IMR-90 (cell line): ENCODE measurements at regions not wholly inside any gene's neighbourhood (a gene's known extent, or its start where the extent isn't known, plus 50 kb on each side); places are given as distances from the start of the nearest gene placed in this dataset.

Experiments used
- ATAC-seq: fragments of 200-7000 bp; cut with Tn5 transposase; 2 replicates; pipeline ENCODE4 v1.9.1; 2020; ENCODE audit warnings: low read depth, mild to moderate bottlenecking, moderate library complexity
- BruUV-seq: library from RNA; stranded (reverse); fragments of 400-500 nt; replicated peaks from 2 replicates; lab custom pipeline; 2021; lab: Mats Ljungman, UMichigan
- CTCF ChIA-PET: fragments of 300-600 bp; formaldehyde crosslinking; extraction: SDS; loops from one replicate; lab custom pipeline; 2021; ENCODE audit warnings: antibody characterized with exemption; lab: Yijun Ruan, JAX
- POLR2A ChIA-PET: fragments of 300-600 bp; sonication (Branson Sonifier 250); formaldehyde crosslinking; loops from one replicate; lab custom pipeline; 2022; ENCODE audit warnings: antibody characterized with exemption; ENCODE audit not compliant: unreplicated experiment; lab: Charles Lee
- DNase-seq: peaks from one replicate; pipeline ENCODE4 v3.0.0; 2013
- H2AFZ ChIP-seq: replicated peaks from 2 replicates; pipeline ENCODE3; 2013; ENCODE audit warnings: low read length, mild to moderate bottlenecking; ENCODE audit not compliant: poor library complexity
- H2AK5ac ChIP-seq: 2 replicates; pipeline ENCODE4 v1.6.1; 2013; ENCODE audit warnings: low read depth, low read length, inconsistent platforms
- H2AK9ac ChIP-seq: replicated peaks from 2 replicates; pipeline ENCODE3; 2013; ENCODE audit warnings: mild to moderate bottlenecking, low read depth, low read length, moderate library complexity; ENCODE audit not compliant: poor library complexity
- H2BK120ac ChIP-seq: 2 replicates; pipeline ENCODE4 v1.6.1; 2013; ENCODE audit warnings: low read depth, low read length, inconsistent platforms
- H2BK15ac ChIP-seq: 3 replicates; pipeline ENCODE4 v1.6.1; 2013; ENCODE audit warnings: low read depth, low read length, inconsistent platforms
- H2BK20ac ChIP-seq: 2 replicates; pipeline ENCODE4 v1.6.1; 2013; ENCODE audit warnings: low read depth, mild to moderate bottlenecking, inconsistent platforms, low read length, moderate library complexity
- H2BK5ac ChIP-seq: 2 replicates; pipeline ENCODE4 v1.6.1; 2013; ENCODE audit warnings: mild to moderate bottlenecking, low read depth, low read length, inconsistent platforms; ENCODE audit not compliant: poor library complexity, severe bottlenecking
- H3K14ac ChIP-seq: replicated peaks from 2 replicates; pipeline ENCODE4 v1.6.1; 2013; ENCODE audit warnings: low read depth, low read length, inconsistent platforms
- H3K18ac ChIP-seq: 2 replicates; pipeline ENCODE4 v1.6.1; 2013; ENCODE audit warnings: low read depth, low read length, control low read depth
- H3K23ac ChIP-seq: 2 replicates; pipeline ENCODE4 v1.6.1; 2013; ENCODE audit warnings: low read depth, low read length, inconsistent platforms
- H3K27ac ChIP-seq: 2 replicates; pipeline ENCODE4 v1.5.1; 2013; ENCODE audit warnings: mild to moderate bottlenecking, control low read depth, low read length; ENCODE audit not compliant: insufficient read depth
- H3K27me3 ChIP-seq: 2 replicates; pipeline ENCODE4 v1.6.1; 2013; ENCODE audit warnings: low read length; ENCODE audit not compliant: control insufficient read depth, insufficient read depth
- H3K36me3 ChIP-seq: 2 replicates; pipeline ENCODE4 v1.6.1; 2013; ENCODE audit warnings: low read length, mixed read lengths; ENCODE audit not compliant: control insufficient read depth, insufficient read depth
- H3K4ac ChIP-seq: 2 replicates; pipeline ENCODE4 v1.6.1; 2013; ENCODE audit warnings: low read depth, low read length, inconsistent platforms
- H3K4me1 ChIP-seq: 2 replicates; pipeline ENCODE4 v1.6.1; 2013; ENCODE audit warnings: low read length, mixed read lengths; ENCODE audit not compliant: control insufficient read depth, insufficient read depth
- H3K4me2 ChIP-seq: 2 replicates; pipeline ENCODE4 v1.6.1; 2013; ENCODE audit warnings: low read depth, mild to moderate bottlenecking, control low read depth, low read length, moderate library complexity
- H3K4me3 ChIP-seq: 2 replicates; pipeline ENCODE4 v1.5.1; 2013; ENCODE audit warnings: low read depth, mild to moderate bottlenecking, control low read depth, low read length, moderate library complexity; ENCODE audit not compliant: insufficient read depth
- H3K56ac ChIP-seq: 2 replicates; pipeline ENCODE4 v1.6.1; 2013; ENCODE audit warnings: low read length, inconsistent platforms; ENCODE audit not compliant: insufficient read depth; ENCODE audit errors: extremely low read depth
- H3K79me1 ChIP-seq, 2 experiments: 2 replicates each; pipeline ENCODE4 v1.6.1; 2013; ENCODE audit warnings: low read length in 2 of 2, inconsistent platforms in 1 of 2, low read depth in 1 of 2
- H3K9ac ChIP-seq: 2 replicates; pipeline ENCODE4 v1.6.1; 2013; ENCODE audit warnings: low read depth, low read length, control low read depth
- H3K9me1 ChIP-seq: 2 replicates; pipeline ENCODE4 v1.6.1; 2013; ENCODE audit warnings: low read length, inconsistent platforms; ENCODE audit not compliant: insufficient read depth
- H3K9me3 ChIP-seq: 2 replicates; pipeline ENCODE4 v1.6.1; 2013; ENCODE audit warnings: low read length; ENCODE audit not compliant: control insufficient read depth, insufficient read depth
- H4K20me1 ChIP-seq: 2 replicates; pipeline ENCODE4 v1.6.1; 2013; ENCODE audit warnings: low read length, inconsistent platforms; ENCODE audit not compliant: insufficient read depth
- H4K5ac ChIP-seq: 2 replicates; pipeline ENCODE4 v1.6.1; 2013; ENCODE audit warnings: mild to moderate bottlenecking, low read depth, low read length, control low read depth
- H4K8ac ChIP-seq, 2 experiments: 2 replicates each; pipeline ENCODE4 v1.6.1; 2013; ENCODE audit warnings: low read depth in 2 of 2, low read length in 2 of 2, control low read depth in 1 of 2, inconsistent platforms in 1 of 2
- H4K91ac ChIP-seq: 2 replicates; pipeline ENCODE4 v1.6.1; 2013; ENCODE audit warnings: low read depth, low read length, inconsistent platforms; ENCODE audit not compliant: insufficient read depth
- BHLHE40 ChIP-seq: fragments of 150-350 bp; IDR thresholded peaks from 2 replicates; pipeline ENCODE4 v1.6.1; 2016; ENCODE audit warnings: mild to moderate bottlenecking, low read depth, low read length
- CEBPB ChIP-seq: IDR thresholded peaks from 2 replicates; pipeline ENCODE4 v1.6.1; 2012; ENCODE audit warnings: low read depth, low read length, improper control_type of control experiment
- FOS ChIP-seq: fragments of 150-350 bp; IDR thresholded peaks from 2 replicates; pipeline ENCODE4 v1.6.1; 2016; ENCODE audit warnings: low read depth, low read length
- MXI1 ChIP-seq: IDR thresholded peaks from 2 replicates; pipeline ENCODE4 v1.6.1; 2012; ENCODE audit warnings: low read depth, mild to moderate bottlenecking, low read length, moderate library complexity, borderline replicate concordance
- NFE2L2 ChIP-seq: fragments of 150-350 bp; IDR thresholded peaks from 2 replicates; pipeline ENCODE4 v1.6.1; 2016; ENCODE audit warnings: low read depth, mild to moderate bottlenecking, low read length
- RAD21 ChIP-seq: IDR thresholded peaks from 2 replicates; pipeline ENCODE4 v1.6.1; 2012; ENCODE audit warnings: low read length, improper control_type of control experiment
- WGBS, 2 experiments: methylation state at CpG; one replicate each; pipeline versions ENCODE4 v1.1.5 to v1.1.7; 2013; ENCODE audit warnings: missing lambda C conversion rate in 2 of 2; ENCODE audit not compliant: insufficient read length in 1 of 2; ENCODE audit errors: extremely low coverage in 2 of 2; 5-methylcytosine and 5-hydroxymethylcytosine counted together
- dilution Hi-C: fragments of 300-500 bp; cut with HindIII; formaldehyde crosslinking; loops from one replicate; pipeline ENCODE4 v1.14.3; 2018; ENCODE audit warnings: low sequenced_read_pairs; ENCODE audit not compliant: unreplicated experiment
- in situ Hi-C: fragments of 300-500 bp; cut with MboI; formaldehyde crosslinking; loops from 3 replicates; pipeline ENCODE4 v1.14.3; 2019; ENCODE audit warnings: low sequenced_read_pairs, inconsistent platforms, mixed read lengths
- intact Hi-C: fragments of 100-400 bp; cut with micrococcal nuclease; formaldehyde crosslinking; loops from 2 replicates; pipeline ENCODE4 v1.10.0; 2022
- TF ChIP-seq, protein P1 (sequence below): fragments of 150-350 bp; IDR thresholded peaks from 2 replicates; pipeline ENCODE4 v1.6.1; 2016; ENCODE audit warnings: low read depth, mild to moderate bottlenecking, low read length, moderate library complexity, borderline replicate concordance

DNA sequence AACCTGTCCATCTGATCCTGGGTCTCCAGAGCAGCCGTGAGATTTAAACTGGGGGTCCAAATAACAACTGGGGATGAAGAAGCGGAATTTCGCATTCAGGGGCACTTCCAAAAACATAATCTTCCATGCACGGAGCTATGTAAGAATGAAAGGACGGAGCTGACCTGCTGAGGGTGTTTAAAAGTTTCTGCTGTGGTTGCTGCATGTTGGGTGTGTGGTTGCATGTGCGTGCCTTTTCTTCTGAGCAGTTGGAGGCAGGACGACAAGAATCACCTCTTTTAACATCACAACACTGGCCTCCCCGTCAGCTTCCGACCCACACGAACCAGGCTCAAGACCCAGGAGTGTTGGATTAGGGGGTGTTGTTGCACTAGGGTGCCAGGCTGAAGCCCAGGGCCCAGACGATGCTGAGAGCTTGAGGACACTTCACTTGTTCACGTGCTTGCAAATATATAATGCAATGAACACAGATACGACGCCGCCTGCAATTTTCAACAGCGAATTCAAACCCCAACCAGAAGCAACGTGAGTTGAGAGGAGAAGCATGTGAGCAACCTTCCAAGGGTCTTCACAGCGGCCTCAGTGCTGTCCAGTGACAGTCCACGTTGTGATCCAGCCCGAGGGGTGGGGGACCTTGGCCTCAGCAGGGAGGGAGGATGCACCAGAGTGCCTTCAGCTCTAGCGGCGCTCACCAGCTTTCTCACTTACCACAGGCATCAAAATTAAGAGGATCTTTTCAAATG is 76.0 kb upstream of the SALL3 start:
- TF ChIP-seq, protein P1, sequence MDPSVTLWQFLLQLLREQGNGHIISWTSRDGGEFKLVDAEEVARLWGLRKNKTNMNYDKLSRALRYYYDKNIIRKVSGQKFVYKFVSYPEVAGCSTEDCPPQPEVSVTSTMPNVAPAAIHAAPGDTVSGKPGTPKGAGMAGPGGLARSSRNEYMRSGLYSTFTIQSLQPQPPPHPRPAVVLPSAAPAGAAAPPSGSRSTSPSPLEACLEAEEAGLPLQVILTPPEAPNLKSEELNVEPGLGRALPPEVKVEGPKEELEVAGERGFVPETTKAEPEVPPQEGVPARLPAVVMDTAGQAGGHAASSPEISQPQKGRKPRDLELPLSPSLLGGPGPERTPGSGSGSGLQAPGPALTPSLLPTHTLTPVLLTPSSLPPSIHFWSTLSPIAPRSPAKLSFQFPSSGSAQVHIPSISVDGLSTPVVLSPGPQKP = no peak
- TF ChIP-seq NFE2L2 = no peak
- TF ChIP-seq BHLHE40 = no peak
- TF ChIP-seq MXI1 = no peak
- TF ChIP-seq FOS = no peak
- no peak for TF ChIP-seq CEBPB
- TF ChIP-seq RAD21 = no peak
- no peak overlapping the region for H3K4me2 ChIP-seq
- H2AK5ac ChIP-seq = no peak overlapping the region
- no peak overlapping the region for H3K4me3 ChIP-seq
- no peaks in the 10 kb centered on the region for H3K36me3 ChIP-seq
- WGBS, 2 experiments = 60% methylated on average over 1 of the region's 22 CpGs; no CpG with 5 or more reads in 1 of the 2 experiments
- H4K8ac ChIP-seq = no peak overlapping the region
- no peak overlapping the region for H3K23ac ChIP-seq
- H2AK9ac ChIP-seq = no peak overlapping the region
- H3K4ac ChIP-seq = no peak overlapping the region
- DNase-seq = no peak
- CTCF ChIA-PET = no interaction called here
- no peaks in the 10 kb centered on the region for H3K9me1 ChIP-seq
- H3K27ac ChIP-seq = no peak overlapping the region
- H3K4me1 ChIP-seq = no peaks in the 10 kb centered on the region
- H3K18ac ChIP-seq = no peak overlapping the region
- dilution Hi-C loops (no loop called here), in situ Hi-C loops (no loop called here), intact Hi-C loops (no loop called here)
- no peak overlapping the region for H2BK5ac ChIP-seq
- POLR2A ChIA-PET = no interaction called here
- ATAC-seq = no peak
- no peak overlapping the region for H3K14ac ChIP-seq
- no peak overlapping the region for H4K5ac ChIP-seq
- no peak overlapping the region for H2AFZ ChIP-seq
- peaks cover 53% of the 10 kb centered on the region for H3K9me3 ChIP-seq
- no peak overlapping the region for H2BK15ac ChIP-seq
- no peaks in the 10 kb centered on the region for H3K27me3 ChIP-seq
- no peak overlapping the region for H3K9ac ChIP-seq
- H2BK120ac ChIP-seq = no peak overlapping the region
- no peak overlapping the region for H3K56ac ChIP-seq
- H4K91ac ChIP-seq = no peak overlapping the region
- H2BK20ac ChIP-seq = no peak overlapping the region
- BruUV-seq = no TSS peak
- no peaks in the 10 kb centered on the region for H3K79me1 ChIP-seq
- no peaks in the 10 kb centered on the region for H4K20me1 ChIP-seq
